ENCODE measurements at regions not wholly inside any gene's neighbourhood (a gene's known extent, or its start where the extent isn't known, plus 50 kb on each side); places are given as distances from the start of the nearest gene placed in this dataset.

DNA sequence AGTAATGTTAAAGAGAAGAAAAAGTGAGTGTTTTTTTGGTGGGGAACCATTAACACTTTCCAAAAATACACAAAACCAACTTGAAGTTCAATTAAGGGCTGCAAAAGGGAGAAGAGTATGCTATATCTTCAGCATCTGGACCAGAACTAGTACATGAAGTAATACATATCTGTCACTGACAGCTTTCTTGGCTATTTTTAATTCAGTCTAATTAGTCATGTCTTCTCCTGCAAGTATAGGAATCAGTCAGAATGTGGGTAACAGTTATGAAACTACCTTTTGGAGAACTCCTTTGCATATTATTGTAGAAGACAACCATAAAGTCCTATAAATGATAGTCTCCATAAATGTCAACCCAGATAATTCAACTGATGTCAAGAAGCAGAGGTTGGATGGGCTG is 901.2 kb downstream of the TTLL7 start:
- Histone ChIP-seq H3K36me3 (no peaks in the 10 kb centered on the region), H3K27me3 (no peaks in the 10 kb centered on the region), H3K4me1 (no peaks in the 10 kb centered on the region), H3K27ac (no peak overlapping the region), H3K9me3 (no peaks in the 10 kb centered on the region), H3K4me3 (no peak overlapping the region)
- TF ChIP-seq, protein P1, sequence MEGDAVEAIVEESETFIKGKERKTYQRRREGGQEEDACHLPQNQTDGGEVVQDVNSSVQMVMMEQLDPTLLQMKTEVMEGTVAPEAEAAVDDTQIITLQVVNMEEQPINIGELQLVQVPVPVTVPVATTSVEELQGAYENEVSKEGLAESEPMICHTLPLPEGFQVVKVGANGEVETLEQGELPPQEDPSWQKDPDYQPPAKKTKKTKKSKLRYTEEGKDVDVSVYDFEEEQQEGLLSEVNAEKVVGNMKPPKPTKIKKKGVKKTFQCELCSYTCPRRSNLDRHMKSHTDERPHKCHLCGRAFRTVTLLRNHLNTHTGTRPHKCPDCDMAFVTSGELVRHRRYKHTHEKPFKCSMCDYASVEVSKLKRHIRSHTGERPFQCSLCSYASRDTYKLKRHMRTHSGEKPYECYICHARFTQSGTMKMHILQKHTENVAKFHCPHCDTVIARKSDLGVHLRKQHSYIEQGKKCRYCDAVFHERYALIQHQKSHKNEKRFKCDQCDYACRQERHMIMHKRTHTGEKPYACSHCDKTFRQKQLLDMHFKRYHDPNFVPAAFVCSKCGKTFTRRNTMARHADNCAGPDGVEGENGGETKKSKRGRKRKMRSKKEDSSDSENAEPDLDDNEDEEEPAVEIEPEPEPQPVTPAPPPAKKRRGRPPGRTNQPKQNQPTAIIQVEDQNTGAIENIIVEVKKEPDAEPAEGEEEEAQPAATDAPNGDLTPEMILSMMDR (IDR thresholded peaks at IDR 0.05), result no peak
- no peak for DNase-seq
- ATAC-seq, result no peak
- no peak for FAIRE-seq
- intact Hi-C loops (cut with DNase I), result no loop called here

DNA sequence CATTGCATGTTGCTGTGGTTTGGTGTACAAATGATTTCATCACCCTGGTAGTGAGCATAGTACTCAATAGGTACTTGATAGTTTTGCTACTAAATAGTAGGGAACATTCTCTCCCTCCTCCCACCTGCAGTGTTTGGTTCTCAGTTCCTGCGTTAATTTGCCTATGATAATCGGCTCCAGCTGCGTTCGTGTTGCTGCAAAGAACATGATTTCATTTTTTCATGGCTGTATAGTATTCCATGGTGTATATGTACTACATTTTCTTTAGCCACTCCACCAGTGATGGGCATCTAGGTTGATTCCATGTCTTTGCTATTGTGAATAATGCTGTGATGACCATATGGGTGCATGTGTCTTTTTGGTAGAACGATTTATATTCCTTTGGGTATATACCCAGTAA is 903.4 kb downstream of the TTLL7 start:
- ATAC-seq (no peak), FAIRE-seq (no peak), DNase-seq (no peak)
- Histone ChIP-seq H3K4me1 (no peaks in the 10 kb centered on the region), H3K4me3 (no peak overlapping the region), H3K27ac (no peak overlapping the region), H3K36me3 (no peaks in the 10 kb centered on the region), H3K27me3 (no peaks in the 10 kb centered on the region), H3K9me3 (no peaks in the 10 kb centered on the region)
- WGBS, 2 donors, result 94 to 97% methylated on average over 5 of the region's 5 CpGs
- TF ChIP-seq, protein P1 (IDR thresholded peaks at IDR 0.05), result no peak
- intact Hi-C loops (cut with DNase I), result no loop called here

DNA sequence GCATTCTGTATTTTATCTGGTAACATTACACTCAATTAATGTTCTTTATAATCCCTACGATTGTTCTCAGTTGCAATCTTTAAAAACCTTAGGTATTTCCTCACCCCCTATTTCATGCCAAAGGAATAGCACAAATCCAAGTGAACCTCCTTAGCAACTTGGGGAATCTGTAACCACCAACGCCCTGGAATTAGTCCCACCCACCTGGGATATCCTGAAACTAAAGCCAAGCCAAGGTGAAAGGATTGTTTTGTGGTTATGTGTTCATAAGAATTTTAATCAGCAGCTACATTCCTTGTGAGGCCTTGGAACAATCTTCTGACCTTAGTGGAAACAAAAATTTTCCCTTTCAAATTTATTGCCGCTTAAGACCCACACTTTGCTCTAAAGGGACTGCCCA is 908.7 kb downstream of the TTLL7 start:
- 72 to 78% methylated on average over 3 of the region's 3 CpGs for WGBS, 2 donors
- DNase-seq (no peak), ATAC-seq (no peak), FAIRE-seq (no peak)
- Histone ChIP-seq H3K4me3 (no peak overlapping the region), H3K27me3 (no peaks in the 10 kb centered on the region), H3K36me3 (no peaks in the 10 kb centered on the region), H3K4me1 (no peaks in the 10 kb centered on the region), H3K9me3 (no peaks in the 10 kb centered on the region), H3K27ac (no peak overlapping the region)
- TF ChIP-seq, protein P1 (IDR thresholded peaks at IDR 0.05), result no peak
- intact Hi-C loops (cut with DNase I), result no loop called here

DNA sequence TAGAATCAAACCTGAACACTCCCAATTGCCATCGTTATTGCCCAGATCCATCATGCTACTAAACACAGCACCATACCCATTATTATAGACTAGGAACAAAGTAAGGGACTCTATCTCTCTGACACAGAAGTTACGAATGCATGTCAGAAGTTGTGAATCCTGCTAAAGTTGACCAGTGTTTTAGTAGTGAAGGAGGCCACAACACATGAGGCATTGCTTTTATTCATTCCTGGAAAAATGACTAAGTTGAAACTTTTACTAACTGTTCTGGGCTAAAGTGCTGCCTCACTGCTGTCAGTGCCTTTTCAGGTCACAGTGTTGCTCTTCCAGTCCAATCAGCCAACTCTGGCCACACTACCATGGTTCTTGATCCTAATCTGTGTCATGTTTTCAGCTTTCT is 911.1 kb downstream of the TTLL7 start:
- FAIRE-seq, result no peak
- ATAC-seq, result no peak

DNA sequence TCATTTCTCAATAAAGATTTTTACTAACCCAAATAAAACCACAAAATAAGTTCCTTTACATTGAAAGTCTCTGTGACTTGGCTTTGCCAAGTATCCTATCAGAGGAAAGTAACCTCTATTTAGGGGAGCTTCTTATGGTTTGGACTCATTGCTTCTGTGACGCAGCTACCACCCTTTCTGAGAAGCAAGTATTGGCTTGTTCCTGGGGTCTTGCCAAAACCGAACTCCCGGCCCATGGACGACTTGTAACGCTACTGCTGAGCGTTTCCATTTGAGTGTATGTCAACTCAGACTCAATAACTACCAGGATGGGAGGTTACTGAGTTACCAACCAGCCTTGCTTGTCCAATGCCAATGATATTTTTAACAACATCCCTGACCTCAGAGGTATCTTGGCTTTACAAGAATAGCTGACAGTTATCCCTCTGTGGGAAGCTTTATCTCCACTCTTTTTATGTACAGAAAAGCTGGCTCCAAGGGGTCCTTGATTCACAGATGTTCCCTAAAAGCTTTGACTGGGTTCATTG is 911.9 kb downstream of the TTLL7 start:
- intact Hi-C loops (cut with DNase I), result no loop called here
- no peak overlapping the region for H3K27ac ChIP-seq
- H3K27me3 ChIP-seq, result no peaks in the 10 kb centered on the region
- ATAC-seq, result no peak
- no peaks in the 10 kb centered on the region for H3K36me3 ChIP-seq
- TF ChIP-seq, protein P1 (IDR thresholded peaks at IDR 0.05), result no peak
- DNase-seq, result no peak
- H3K4me1 ChIP-seq, result no peaks in the 10 kb centered on the region
- FAIRE-seq, result no peak
- no peaks in the 10 kb centered on the region for H3K9me3 ChIP-seq
- 94 to 96% methylated on average over 6 of the region's 6 CpGs for WGBS, 2 donors
- no peak overlapping the region for H3K4me3 ChIP-seq

More for the DNA sequence above, 911.1 kb downstream of the TTLL7 start:
- H3K27ac ChIP-seq, result no peak overlapping the region
- no peak for DNase-seq
- H3K4me1 ChIP-seq, result no peaks in the 10 kb centered on the region
- WGBS, 2 donors, result 92 to 100% methylated on average over 2 of the region's 2 CpGs
- no peaks in the 10 kb centered on the region for H3K9me3 ChIP-seq
- intact Hi-C loops (cut with DNase I), result no loop called here
- H3K4me3 ChIP-seq, result no peak overlapping the region
- TF ChIP-seq, protein P1 (IDR thresholded peaks at IDR 0.05), result no peak
- H3K27me3 ChIP-seq, result no peaks in the 10 kb centered on the region
- H3K36me3 ChIP-seq, result no peaks in the 10 kb centered on the region

Measured in pancreas (tissue), 10 donors.